ENCODE measurements at regions not wholly inside any gene's neighbourhood (a gene's known extent, or its start where the extent isn't known, plus 50 kb on each side); places are given as distances from the start of the nearest gene placed in this dataset.

DNA sequence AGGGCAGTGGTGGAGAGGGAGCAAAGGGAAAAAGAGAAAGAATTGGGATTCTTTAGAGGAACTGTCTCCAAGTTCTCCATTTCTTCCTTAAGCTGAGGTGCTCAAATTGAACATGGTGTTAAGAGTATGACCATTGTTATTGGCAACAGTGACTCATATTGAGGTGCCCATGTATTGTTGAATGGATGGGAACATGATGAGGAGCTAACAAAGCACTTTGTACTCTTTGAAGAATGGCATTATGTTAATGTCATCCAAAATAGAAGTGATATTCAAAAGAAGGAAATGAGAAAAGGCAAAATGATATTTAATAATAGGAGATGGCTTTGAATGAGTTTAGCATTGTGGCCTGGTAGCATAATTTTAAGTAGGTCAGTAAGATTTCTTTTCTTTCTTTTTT lies 261.1 kb downstream of the QKI start:
- TF ChIP-seq NFE2L2 (IDR thresholded peaks at IDR 0.05; ENCODE audit: low read length) = no peak
- TF ChIP-seq GABPA (IDR thresholded peaks at IDR 0.05; ENCODE audit: low read depth, low read length) = no peak
- TF ChIP-seq GABPA (CRISPR knock-in tag; IDR thresholded peaks at IDR 0.05; ENCODE audit: low read depth) = no peak
- TF ChIP-seq, protein P1, sequence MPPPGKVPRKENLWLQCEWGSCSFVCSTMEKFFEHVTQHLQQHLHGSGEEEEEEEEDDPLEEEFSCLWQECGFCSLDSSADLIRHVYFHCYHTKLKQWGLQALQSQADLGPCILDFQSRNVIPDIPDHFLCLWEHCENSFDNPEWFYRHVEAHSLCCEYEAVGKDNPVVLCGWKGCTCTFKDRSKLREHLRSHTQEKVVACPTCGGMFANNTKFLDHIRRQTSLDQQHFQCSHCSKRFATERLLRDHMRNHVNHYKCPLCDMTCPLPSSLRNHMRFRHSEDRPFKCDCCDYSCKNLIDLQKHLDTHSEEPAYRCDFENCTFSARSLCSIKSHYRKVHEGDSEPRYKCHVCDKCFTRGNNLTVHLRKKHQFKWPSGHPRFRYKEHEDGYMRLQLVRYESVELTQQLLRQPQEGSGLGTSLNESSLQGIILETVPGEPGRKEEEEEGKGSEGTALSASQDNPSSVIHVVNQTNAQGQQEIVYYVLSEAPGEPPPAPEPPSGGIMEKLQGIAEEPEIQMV (CRISPR knock-in tag; IDR thresholded peaks at IDR 0.05; ENCODE audit: low read depth) = no peak
- TF ChIP-seq, protein P2, sequence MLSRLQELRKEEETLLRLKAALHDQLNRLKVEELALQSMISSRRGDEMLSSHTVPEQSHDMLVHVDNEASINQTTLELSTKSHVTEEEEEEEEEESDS (CRISPR knock-in tag; IDR thresholded peaks at IDR 0.05; ENCODE audit: borderline replicate concordance) = no peak

Measured in HepG2 (cell line).